ENCODE measurements at regions not wholly inside any gene's neighbourhood (a gene's known extent, or its start where the extent isn't known, plus 50 kb on each side); places are given as distances from the start of the nearest gene placed in this dataset.

- TF ChIP-seq CTCF (IDR thresholded peaks at IDR 0.05; ENCODE audit: low read length) = no peak
- no peak for TF ChIP-seq EZH2 (IDR thresholded peaks at IDR 0.05; ENCODE audit: borderline replicate concordance, low read length)
Measured at GRCh38 chr14:85420278-85420677, 109.7 kb upstream of the FLRT2 start.
